ENCODE measurements at regions not wholly inside any gene's neighbourhood (a gene's known extent, or its start where the extent isn't known, plus 50 kb on each side); places are given as distances from the start of the nearest gene placed in this dataset.
A peak's percentile ranks its signal among the peaks of the same experiment; 100 is the strongest.

DNA sequence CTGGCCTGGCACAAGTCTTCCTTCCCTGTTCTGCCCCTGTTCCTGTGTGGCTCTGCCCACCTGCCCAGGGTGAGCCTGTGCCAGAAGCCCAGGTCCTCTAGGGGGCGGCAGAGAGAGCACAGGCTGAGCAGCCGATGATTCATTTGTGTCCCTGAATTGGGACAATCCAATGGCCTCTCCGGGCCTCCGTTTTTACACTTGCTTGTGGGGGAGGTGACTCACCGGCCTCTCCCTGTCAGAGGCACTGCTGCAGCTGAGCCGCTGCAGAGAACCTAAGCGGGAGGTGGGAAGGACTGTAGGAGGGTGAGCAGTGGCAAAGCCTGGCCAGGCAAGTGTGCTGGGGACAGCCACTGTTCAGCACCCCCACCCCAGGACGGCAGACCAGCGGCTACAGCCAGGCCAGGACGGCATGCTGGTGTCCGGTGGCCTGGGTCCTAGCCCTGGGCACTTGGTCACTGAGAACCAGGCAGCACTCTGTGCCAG lies 65.2 kb upstream of the LMO1 start:
- ATAC-seq (peak; percentile 87), FAIRE-seq (peak; percentile 88), DNase-seq (ENCODE audit: low read depth, low spot score) (peak; percentile 53)
- H4K20me1 ChIP-seq (ENCODE audit: control insufficient read depth, insufficient read depth), result no peaks in the 10 kb centered on the region
- H3K9me3 ChIP-seq (replicated peaks; ENCODE audit: control insufficient read depth, insufficient read depth, low read length), result no peaks in the 10 kb centered on the region
- peak overlapping the region; percentile 67 for H3K4me2 ChIP-seq (ENCODE audit: control insufficient read depth, insufficient read depth)
- CTCF ChIA-PET, result interaction anchor here (1.1 to 3.8 kb wide), 7 partner anchors 9 to 276 kb away, joined by 3 to 53 read pairs (median 5); no protein-coding TSS in a partner anchor
- no peaks in the 10 kb centered on the region for H3K27me3 ChIP-seq (replicated peaks in 1 of 2; ENCODE audit: control insufficient read depth in 2 of 2, insufficient read depth in 2 of 2, low read length in 1 of 2)
- peaks cover 28% of the 10 kb centered on the region for H3K4me1 ChIP-seq (ENCODE audit: control insufficient read depth, insufficient read depth, low read length)
- no TSS peak for BruUV-seq (replicated peaks)
- RAD21 ChIA-PET (ENCODE audit: unreplicated experiment), result interaction anchor here (1.5 to 1.9 kb wide), 3 partner anchors 203 to 265 kb away, joined by 4 to 16 read pairs (median 5); partner anchors contain the start of gene STK33
- H3K79me2 ChIP-seq (ENCODE audit: control insufficient read depth, insufficient read depth, low read length), result no peaks in the 10 kb centered on the region
- POLR2A ChIA-PET, result no interaction called here
- H3K27ac ChIP-seq (ENCODE audit: control insufficient read depth, insufficient read depth), result no peak overlapping the region
- intact Hi-C loops (cut with micrococcal nuclease; ENCODE audit: unreplicated experiment) (loop anchor here (2.0 kb wide), 1 partner anchor 238 kb away; no protein-coding TSS in a partner anchor), in situ Hi-C loops (cut with MboI) (no loop called here)
- 2% methylated on average over 11 of the region's 11 CpGs for WGBS (ENCODE audit: insufficient coverage, insufficient replicate concordance, low lambda C conversion rate, missing lambda C conversion rate)
- H3K36me3 ChIP-seq (ENCODE audit: control insufficient read depth in 2 of 2, insufficient read depth in 2 of 2, low read length in 1 of 2), result no peaks in the 10 kb centered on the region
- SMC1A ChIA-PET (ENCODE audit: uncharacterized antibody, unreplicated experiment), result interaction anchor here (1.4 to 1.5 kb wide), 2 partner anchors 12 to 239 kb away, joined by 3 to 5 read pairs; no protein-coding TSS in a partner anchor
- H3K4me3 ChIP-seq, result no peak overlapping the region
- H3K9ac ChIP-seq (ENCODE audit: control insufficient read depth, insufficient read depth, low read length), result peak overlapping the region; percentile 24; the same call in 1 of the 2 replicates
- H2AFZ ChIP-seq (ENCODE audit: control insufficient read depth, low read depth, low read length), result peak overlapping the region; percentile 83
- TF ChIP-seq, protein P1, sequence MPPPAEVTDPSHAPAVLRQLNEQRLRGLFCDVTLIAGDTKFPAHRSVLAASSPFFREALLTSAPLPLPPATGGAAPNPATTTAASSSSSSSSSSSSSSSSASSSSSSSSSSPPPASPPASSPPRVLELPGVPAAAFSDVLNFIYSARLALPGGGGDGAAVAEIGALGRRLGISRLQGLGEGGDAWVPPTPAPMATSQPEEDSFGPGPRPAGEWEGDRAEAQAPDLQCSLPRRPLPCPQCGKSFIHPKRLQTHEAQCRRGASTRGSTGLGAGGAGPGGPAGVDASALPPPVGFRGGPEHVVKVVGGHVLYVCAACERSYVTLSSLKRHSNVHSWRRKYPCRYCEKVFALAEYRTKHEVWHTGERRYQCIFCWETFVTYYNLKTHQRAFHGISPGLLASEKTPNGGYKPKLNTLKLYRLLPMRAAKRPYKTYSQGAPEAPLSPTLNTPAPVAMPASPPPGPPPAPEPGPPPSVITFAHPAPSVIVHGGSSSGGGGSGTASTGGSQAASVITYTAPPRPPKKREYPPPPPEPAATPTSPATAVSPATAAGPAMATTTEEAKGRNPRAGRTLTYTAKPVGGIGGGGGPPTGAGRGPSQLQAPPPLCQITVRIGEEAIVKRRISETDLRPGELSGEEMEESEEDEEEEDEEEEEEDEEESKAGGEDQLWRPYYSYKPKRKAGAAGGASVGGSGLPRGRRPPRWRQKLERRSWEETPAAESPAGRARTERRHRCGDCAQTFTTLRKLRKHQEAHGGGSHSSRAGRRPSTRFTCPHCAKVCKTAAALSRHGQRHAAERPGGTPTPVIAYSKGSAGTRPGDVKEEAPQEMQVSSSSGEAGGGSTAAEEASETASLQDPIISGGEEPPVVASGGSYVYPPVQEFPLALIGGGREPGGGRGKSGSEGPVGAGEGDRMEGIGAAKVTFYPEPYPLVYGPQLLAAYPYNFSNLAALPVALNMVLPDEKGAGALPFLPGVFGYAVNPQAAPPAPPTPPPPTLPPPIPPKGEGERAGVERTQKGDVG (CRISPR knock-in tag; IDR thresholded peaks at IDR 0.05), result no peak
- TF ChIP-seq HCFC1 (IDR thresholded peaks at IDR 0.05; ENCODE audit: low read length) (no peak), IKZF2 (IDR thresholded peaks at IDR 0.05) (peak; percentile 72 to 82), MEF2B (IDR thresholded peaks at IDR 0.05; ENCODE audit: partially characterized antibody, poor library complexity, severe bottlenecking) (no peak), ZNF274 (IDR thresholded peaks at IDR 0.05; ENCODE audit: insufficient read depth, insufficient read length) (no peak), SUPT20H (IDR thresholded peaks at IDR 0.05; ENCODE audit: borderline replicate concordance, control insufficient read depth, low read depth, low read length) (no peak)
- TF ChIP-seq, protein P2, sequence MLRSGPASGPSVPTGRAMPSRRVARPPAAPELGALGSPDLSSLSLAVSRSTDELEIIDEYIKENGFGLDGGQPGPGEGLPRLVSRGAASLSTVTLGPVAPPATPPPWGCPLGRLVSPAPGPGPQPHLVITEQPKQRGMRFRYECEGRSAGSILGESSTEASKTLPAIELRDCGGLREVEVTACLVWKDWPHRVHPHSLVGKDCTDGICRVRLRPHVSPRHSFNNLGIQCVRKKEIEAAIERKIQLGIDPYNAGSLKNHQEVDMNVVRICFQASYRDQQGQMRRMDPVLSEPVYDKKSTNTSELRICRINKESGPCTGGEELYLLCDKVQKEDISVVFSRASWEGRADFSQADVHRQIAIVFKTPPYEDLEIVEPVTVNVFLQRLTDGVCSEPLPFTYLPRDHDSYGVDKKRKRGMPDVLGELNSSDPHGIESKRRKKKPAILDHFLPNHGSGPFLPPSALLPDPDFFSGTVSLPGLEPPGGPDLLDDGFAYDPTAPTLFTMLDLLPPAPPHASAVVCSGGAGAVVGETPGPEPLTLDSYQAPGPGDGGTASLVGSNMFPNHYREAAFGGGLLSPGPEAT (IDR thresholded peaks at IDR 0.05; ENCODE audit: low read depth), result peak; percentile 29; the same call in 1 of the 2 replicates
- TF ChIP-seq, protein P3, sequence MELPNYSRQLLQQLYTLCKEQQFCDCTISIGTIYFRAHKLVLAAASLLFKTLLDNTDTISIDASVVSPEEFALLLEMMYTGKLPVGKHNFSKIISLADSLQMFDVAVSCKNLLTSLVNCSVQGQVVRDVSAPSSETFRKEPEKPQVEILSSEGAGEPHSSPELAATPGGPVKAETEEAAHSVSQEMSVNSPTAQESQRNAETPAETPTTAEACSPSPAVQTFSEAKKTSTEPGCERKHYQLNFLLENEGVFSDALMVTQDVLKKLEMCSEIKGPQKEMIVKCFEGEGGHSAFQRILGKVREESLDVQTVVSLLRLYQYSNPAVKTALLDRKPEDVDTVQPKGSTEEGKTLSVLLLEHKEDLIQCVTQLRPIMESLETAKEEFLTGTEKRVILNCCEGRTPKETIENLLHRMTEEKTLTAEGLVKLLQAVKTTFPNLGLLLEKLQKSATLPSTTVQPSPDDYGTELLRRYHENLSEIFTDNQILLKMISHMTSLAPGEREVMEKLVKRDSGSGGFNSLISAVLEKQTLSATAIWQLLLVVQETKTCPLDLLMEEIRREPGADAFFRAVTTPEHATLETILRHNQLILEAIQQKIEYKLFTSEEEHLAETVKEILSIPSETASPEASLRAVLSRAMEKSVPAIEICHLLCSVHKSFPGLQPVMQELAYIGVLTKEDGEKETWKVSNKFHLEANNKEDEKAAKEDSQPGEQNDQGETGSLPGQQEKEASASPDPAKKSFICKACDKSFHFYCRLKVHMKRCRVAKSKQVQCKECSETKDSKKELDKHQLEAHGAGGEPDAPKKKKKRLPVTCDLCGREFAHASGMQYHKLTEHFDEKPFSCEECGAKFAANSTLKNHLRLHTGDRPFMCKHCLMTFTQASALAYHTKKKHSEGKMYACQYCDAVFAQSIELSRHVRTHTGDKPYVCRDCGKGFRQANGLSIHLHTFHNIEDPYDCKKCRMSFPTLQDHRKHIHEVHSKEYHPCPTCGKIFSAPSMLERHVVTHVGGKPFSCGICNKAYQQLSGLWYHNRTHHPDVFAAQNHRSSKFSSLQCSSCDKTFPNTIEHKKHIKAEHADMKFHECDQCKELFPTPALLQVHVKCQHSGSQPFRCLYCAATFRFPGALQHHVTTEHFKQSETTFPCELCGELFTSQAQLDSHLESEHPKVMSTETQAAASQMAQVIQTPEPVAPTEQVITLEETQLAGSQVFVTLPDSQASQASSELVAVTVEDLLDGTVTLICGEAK (IDR thresholded peaks at IDR 0.05; ENCODE audit: borderline replicate concordance), result no peak
